ENCODE measurements at regions not wholly inside any gene's neighbourhood (a gene's known extent, or its start where the extent isn't known, plus 50 kb on each side); places are given as distances from the start of the nearest gene placed in this dataset.
"Not testable (repeated sequence)": the region's sequence is repeated elsewhere in the genome, so short reads cannot be mapped to it uniquely, and the experiment has no call there.

GRCh38 chr2:16067866-16068551, 127.7 kb downstream of the MYCN start:
- Mint-ChIP-seq H3K9me3 (ENCODE audit: low read depth) (peaks cover 7% of the 10 kb centered on the region), H3K27ac (no peak overlapping the region), H3K27me3 (no peaks in the 10 kb centered on the region), H3K4me1 (ENCODE audit: low read depth) (no peaks in the 10 kb centered on the region), H3K36me3 (peaks cover 2% of the 10 kb centered on the region), H3K4me3 (no peak overlapping the region)

DNA sequence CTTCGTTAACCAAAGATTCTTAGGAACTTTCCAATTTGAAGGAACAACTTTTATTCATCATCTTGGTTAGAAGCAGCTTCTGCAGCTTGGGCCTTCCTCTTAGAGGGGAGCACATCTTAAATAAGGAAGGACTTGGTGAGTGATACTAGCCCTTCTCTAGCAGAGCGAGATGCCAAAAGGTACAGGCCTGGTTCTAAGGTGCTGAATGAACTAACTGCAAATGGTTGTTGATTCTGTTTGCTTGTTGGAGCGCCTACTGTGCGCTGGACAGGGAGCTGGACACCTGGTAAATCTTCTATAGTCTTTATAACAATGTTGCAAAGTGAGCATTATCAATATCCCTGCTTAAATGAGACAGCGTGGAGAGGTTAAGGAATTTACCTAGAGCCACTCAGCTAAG, 127.1 kb downstream of the MYCN start:
- Mint-ChIP-seq H3K4me1 (ENCODE audit: low read depth) (no peaks in the 10 kb centered on the region), H3K27me3 (no peaks in the 10 kb centered on the region), H3K9me3 (ENCODE audit: low read depth) (peaks cover 11% of the 10 kb centered on the region), H3K4me3 (no peak overlapping the region), H3K36me3 (peaks cover 2% of the 10 kb centered on the region), H3K27ac (no peak overlapping the region)

- Mint-ChIP-seq H3K27ac (no peak overlapping the region), H3K27me3 (no peaks in the 10 kb centered on the region), H3K9me3 (ENCODE audit: low read depth) (peaks cover 15% of the 10 kb centered on the region), H3K36me3 (peaks cover 2% of the 10 kb centered on the region), H3K4me1 (ENCODE audit: low read depth) (no peaks in the 10 kb centered on the region), H3K4me3 (no peak overlapping the region)
These were observed 126.7 kb downstream of the MYCN start for GRCh38 chr2:16067037-16067406.

- Mint-ChIP-seq H3K27me3 (no peaks in the 10 kb centered on the region), H3K9me3 (ENCODE audit: low read depth) (peaks cover 18% of the 10 kb centered on the region), H3K4me3 (no peak overlapping the region), H3K4me1 (ENCODE audit: low read depth) (no peaks in the 10 kb centered on the region), H3K27ac (no peak overlapping the region), H3K36me3 (peaks cover 2% of the 10 kb centered on the region)
These were observed 126.1 kb downstream of the MYCN start for GRCh38 chr2:16066261-16067036.

DNA sequence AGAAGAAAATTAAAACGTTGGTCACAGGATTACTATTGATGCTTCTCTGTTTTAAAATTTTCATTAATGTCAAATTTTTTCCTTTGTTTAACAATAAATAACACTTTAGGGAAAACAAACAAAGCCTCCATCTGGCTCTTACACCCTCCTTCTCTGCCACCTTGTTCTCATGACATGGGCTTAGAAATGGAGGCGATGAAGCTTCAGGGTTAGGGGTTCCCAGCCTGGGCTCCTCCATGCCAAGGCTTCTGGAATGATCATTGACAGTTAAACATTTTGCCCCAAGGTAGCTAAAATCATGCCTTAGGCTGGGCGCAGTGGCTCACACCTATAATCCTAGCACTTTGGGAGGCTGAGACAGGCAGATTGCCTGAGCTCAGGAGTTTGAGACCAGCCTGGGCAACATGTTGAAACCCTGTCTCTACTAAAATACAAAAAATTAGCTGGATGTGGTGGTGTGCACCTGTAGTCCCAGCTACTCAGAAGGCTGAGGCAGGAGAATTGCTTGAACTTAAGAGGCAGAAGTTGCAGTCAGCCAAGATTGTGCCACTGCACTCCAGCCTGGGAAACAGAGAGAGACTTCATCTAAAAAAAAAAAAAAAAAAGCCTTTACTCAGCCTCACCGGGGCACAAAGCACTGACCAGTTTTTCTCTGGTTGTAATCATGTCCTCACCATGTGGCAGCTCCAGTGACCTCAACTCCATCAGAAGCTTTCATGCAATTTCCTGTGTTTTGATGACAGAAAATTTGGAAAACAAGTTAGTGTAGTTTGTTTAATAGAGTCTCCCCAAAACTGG, 125.1 kb downstream of the MYCN start:
- peaks cover 18% of the 10 kb centered on the region for H3K9me3 Mint-ChIP-seq (ENCODE audit: low read depth)
- not testable (repeated sequence) for H3K4me3 Mint-ChIP-seq; H3K4me1 Mint-ChIP-seq (ENCODE audit: low read depth); H3K27me3 Mint-ChIP-seq; H3K36me3 Mint-ChIP-seq; H3K27ac Mint-ChIP-seq

DNA sequence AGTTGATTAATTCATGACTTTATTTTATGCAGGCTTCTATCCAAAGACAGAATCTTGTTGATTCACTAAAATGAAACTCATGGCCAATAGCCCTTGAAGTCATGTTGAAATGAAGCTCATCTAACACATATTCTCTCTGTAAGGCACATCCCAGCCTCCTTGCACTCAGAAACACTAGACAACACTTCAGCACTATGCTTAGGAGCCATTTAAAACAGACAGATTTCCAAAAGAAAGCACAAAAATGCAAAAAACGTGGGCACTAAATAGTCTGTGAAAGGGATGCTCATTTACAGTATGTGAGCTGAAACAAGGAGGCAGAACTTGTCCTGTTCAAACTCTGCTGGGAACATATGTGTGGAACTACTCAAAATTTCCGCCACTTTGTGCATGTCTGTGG, 124.4 kb downstream of the MYCN start:
- H3K36me3 Mint-ChIP-seq: peaks cover 2% of the 10 kb centered on the region
- H3K27ac Mint-ChIP-seq: no peak overlapping the region
- H3K4me3 Mint-ChIP-seq: no peak overlapping the region
- H3K4me1 Mint-ChIP-seq (ENCODE audit: low read depth): no peaks in the 10 kb centered on the region
- peaks cover 18% of the 10 kb centered on the region for H3K9me3 Mint-ChIP-seq (ENCODE audit: low read depth)
- no peaks in the 10 kb centered on the region for H3K27me3 Mint-ChIP-seq

- peaks cover 2% of the 10 kb centered on the region for H3K36me3 Mint-ChIP-seq
- peaks cover 18% of the 10 kb centered on the region for H3K9me3 Mint-ChIP-seq (ENCODE audit: low read depth)
- H3K4me1 Mint-ChIP-seq (ENCODE audit: low read depth): no peaks in the 10 kb centered on the region
- H3K27ac Mint-ChIP-seq: no peak overlapping the region
- no peak overlapping the region for H3K4me3 Mint-ChIP-seq
- H3K27me3 Mint-ChIP-seq: no peaks in the 10 kb centered on the region
These were observed 123.7 kb downstream of the MYCN start for GRCh38 chr2:16063955-16064633.

GRCh38 chr2:16063251-16063850, 123.0 kb downstream of the MYCN start:
- Mint-ChIP-seq H3K4me1 (ENCODE audit: low read depth) (no peaks in the 10 kb centered on the region), H3K27me3 (no peaks in the 10 kb centered on the region), H3K4me3 (no peak overlapping the region), H3K27ac (no peak overlapping the region), H3K9me3 (ENCODE audit: low read depth) (peaks cover 18% of the 10 kb centered on the region), H3K36me3 (peaks cover 2% of the 10 kb centered on the region)

DNA sequence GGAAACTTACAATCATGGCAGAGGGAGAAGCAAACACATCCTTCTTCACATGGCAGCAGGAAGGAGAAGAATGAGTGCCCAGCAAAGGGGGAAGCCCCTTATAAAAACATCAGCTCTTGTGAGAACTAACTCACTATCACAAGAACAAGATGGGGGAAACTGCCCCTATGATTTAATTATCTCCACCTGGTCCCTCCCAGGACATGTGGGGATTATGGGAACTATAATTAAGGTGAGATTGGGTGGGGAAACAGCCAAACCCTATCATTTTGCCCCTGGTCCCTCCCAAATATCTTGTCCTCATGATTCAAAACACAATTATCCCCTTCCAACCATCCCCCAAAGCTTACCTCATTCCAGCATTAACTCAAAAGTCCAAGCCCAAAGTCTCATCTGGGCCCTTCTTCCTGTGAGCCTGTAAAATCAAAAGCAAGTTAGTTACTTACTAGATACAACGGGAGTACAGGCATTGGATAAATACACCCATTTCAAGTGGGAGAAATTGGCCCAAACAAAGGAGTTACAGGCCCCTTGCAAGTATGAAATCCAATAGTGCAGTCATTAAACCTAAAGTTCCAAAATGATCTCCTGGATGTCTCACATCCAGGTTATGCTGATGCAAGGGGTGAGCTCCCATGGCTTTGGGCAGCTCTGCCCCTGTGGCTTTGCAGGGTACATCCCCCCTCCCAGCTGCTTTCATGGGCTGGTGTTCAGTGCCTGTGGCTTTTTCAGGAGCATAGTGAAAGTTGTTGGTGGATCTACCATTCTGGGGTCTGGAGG, 122.3 kb downstream of the MYCN start:
- H3K36me3 Mint-ChIP-seq: peaks cover 2% of the 10 kb centered on the region
- H3K27ac Mint-ChIP-seq: no peak overlapping the region
- H3K9me3 Mint-ChIP-seq (ENCODE audit: low read depth): peaks cover 18% of the 10 kb centered on the region
- H3K4me1 Mint-ChIP-seq (ENCODE audit: low read depth): no peaks in the 10 kb centered on the region
- no peaks in the 10 kb centered on the region for H3K27me3 Mint-ChIP-seq
- H3K4me3 Mint-ChIP-seq: no peak overlapping the region

DNA sequence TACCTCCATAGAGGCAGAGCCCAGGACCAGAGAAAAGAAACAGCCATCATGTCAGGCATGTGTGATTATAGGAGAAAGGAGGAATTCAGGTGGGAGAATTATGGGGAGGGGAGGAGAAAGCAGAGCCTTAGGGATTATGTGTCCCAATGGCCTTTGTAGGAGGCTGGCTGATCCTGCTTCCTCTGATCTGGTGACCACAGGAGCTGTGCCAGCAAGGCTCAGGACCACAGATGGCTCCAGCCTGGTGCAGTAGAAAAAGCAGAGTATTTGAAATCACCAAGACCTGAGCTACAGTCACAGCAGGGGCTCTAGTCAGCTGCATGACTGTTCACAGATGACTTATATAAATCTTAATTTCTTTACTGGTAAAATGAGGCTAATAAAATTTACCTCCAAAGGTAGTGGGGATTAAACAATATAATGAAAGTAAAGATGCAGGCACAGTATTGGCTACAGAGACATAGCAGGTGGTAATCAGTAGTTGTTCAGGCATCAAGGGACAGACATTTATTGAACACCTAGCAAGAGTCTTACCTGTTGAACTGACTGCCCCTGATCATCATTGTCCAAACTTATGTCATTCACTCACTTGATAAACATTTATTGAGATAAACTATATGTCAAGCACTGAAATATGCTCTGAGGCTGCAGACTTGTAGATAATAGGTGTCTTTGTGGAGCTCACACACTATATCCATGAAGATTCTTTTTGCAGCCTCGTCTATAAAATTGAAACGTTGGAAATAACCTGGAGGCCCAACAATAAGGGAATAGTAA, 121.3 kb downstream of the MYCN start:
- H3K27me3 Mint-ChIP-seq: no peaks in the 10 kb centered on the region
- no peak overlapping the region for H3K4me3 Mint-ChIP-seq
- H3K27ac Mint-ChIP-seq: no peak overlapping the region
- H3K36me3 Mint-ChIP-seq: peaks cover 2% of the 10 kb centered on the region
- peaks cover 18% of the 10 kb centered on the region for H3K9me3 Mint-ChIP-seq (ENCODE audit: low read depth)
- no peaks in the 10 kb centered on the region for H3K4me1 Mint-ChIP-seq (ENCODE audit: low read depth)

- H3K9me3 Mint-ChIP-seq (ENCODE audit: low read depth): peaks cover 18% of the 10 kb centered on the region
- H3K27me3 Mint-ChIP-seq: no peaks in the 10 kb centered on the region
- H3K36me3 Mint-ChIP-seq: peaks cover 2% of the 10 kb centered on the region
- no peak overlapping the region for H3K4me3 Mint-ChIP-seq
- peaks cover 4% of the 10 kb centered on the region for H3K4me1 Mint-ChIP-seq (ENCODE audit: low read depth)
- no peak overlapping the region for H3K27ac Mint-ChIP-seq
These were observed 120.6 kb downstream of the MYCN start for GRCh38 chr2:16060936-16061338.

GRCh38 chr2:16060125-16060935, 120.0 kb downstream of the MYCN start:
- H3K27me3 Mint-ChIP-seq: no peaks in the 10 kb centered on the region
- no peak overlapping the region for H3K27ac Mint-ChIP-seq
- peaks cover 4% of the 10 kb centered on the region for H3K4me1 Mint-ChIP-seq (ENCODE audit: low read depth)
- H3K36me3 Mint-ChIP-seq: peaks cover 2% of the 10 kb centered on the region
- no peak overlapping the region for H3K4me3 Mint-ChIP-seq
- H3K9me3 Mint-ChIP-seq (ENCODE audit: low read depth): peaks cover 18% of the 10 kb centered on the region

Data from activated naive CD8-positive, alpha-beta T cell (primary cell).